Keratinocyte (primary cell): ENCODE measurements at regions not wholly inside any gene's neighbourhood (a gene's known extent, or its start where the extent isn't known, plus 50 kb on each side); places are given as distances from the start of the nearest gene placed in this dataset.

Source experiments
- DNase-seq: peaks from one replicate; pipeline ENCODE4 v3.0.0-alpha.2; 2011; ENCODE audit warnings: low read depth, missing footprints, low spot score
- FAIRE-seq: peaks from 2 replicates; lab custom pipeline; 2011; peaks lifted over from hg19 to GRCh38; lab: Jason Lieb, UNC
- H2AFZ ChIP-seq: 2 replicates; pipeline ENCODE4 v1.6.0; 2012; ENCODE audit warnings: low read length, control low read depth, inconsistent platforms; ENCODE audit not compliant: control insufficient read depth
- H3K27ac ChIP-seq: 2 replicates; pipeline ENCODE4 v1.5.1; 2011; ENCODE audit warnings: low read length; ENCODE audit not compliant: control insufficient read depth, insufficient read depth
- H3K27me3 ChIP-seq: 3 replicates; pipeline ENCODE4 v1.6.0; 2011; ENCODE audit warnings: low read length; ENCODE audit not compliant: control insufficient read depth, insufficient read depth; ENCODE audit errors: extremely low read depth
- H3K36me3 ChIP-seq, 2 experiments: 2 replicates in 1 of 2; 3 replicates in 1 of 2; pipeline ENCODE4 v1.5.1; 2011; ENCODE audit warnings: low read length in 2 of 2, mild to moderate bottlenecking in 1 of 2; ENCODE audit not compliant: control insufficient read depth in 2 of 2, insufficient read depth in 2 of 2; ENCODE audit errors: extremely low read depth in 1 of 2
- H3K4me1 ChIP-seq: 3 replicates; pipeline ENCODE4 v1.5.1; 2011; ENCODE audit warnings: low read length; ENCODE audit not compliant: control insufficient read depth, insufficient read depth; ENCODE audit errors: extremely low read depth
- H3K4me2 ChIP-seq: 3 replicates; pipeline ENCODE4 v1.6.0; 2011; ENCODE audit warnings: low read depth, low read length; ENCODE audit not compliant: control insufficient read depth, insufficient read depth; ENCODE audit errors: extremely low read depth
- H3K4me3 ChIP-seq, 3 experiments: fragments of 200-600 bp in 1 of 3; sonication (generic) in 1 of 3; 2 replicates in 2 of 3; 3 replicates in 1 of 3; pipeline ENCODE4 v1.5.1; 2011 to 2016; ENCODE audit warnings: low read length in 3 of 3, mild to moderate bottlenecking in 3 of 3, control low read depth in 2 of 3, inconsistent platforms in 1 of 3, low read depth in 1 of 3, mixed read lengths in 1 of 3, mixed run types in 1 of 3, moderate library complexity in 1 of 3; ENCODE audit not compliant: control insufficient read depth in 2 of 3, insufficient read depth in 2 of 3; ENCODE audit errors: extremely low read depth in 1 of 3
- H3K79me2 ChIP-seq: 2 replicates; pipeline ENCODE4 v1.6.0; 2012; ENCODE audit warnings: low read length; ENCODE audit not compliant: control insufficient read depth, insufficient read depth
- H3K9ac ChIP-seq: 3 replicates; pipeline ENCODE4 v1.6.0; 2011; ENCODE audit warnings: low read length; ENCODE audit not compliant: control insufficient read depth, insufficient read depth; ENCODE audit errors: extremely low read depth
- H3K9me1 ChIP-seq: 3 replicates; pipeline ENCODE4 v1.6.0; 2011; ENCODE audit warnings: low read length; ENCODE audit not compliant: control insufficient read depth, insufficient read depth; ENCODE audit errors: extremely low read depth
- H3K9me3 ChIP-seq: 2 replicates; pipeline ENCODE4 v1.5.1; 2012; ENCODE audit warnings: low read depth, low read length; ENCODE audit not compliant: control insufficient read depth
- H4K20me1 ChIP-seq: 3 replicates; pipeline ENCODE4 v1.6.0; 2011; ENCODE audit warnings: low read length; ENCODE audit not compliant: control insufficient read depth, insufficient read depth; ENCODE audit errors: extremely low read depth
- EZH2 ChIP-seq: IDR thresholded peaks from one replicate; pipeline ENCODE4 v1.6.1; 2012; ENCODE audit warnings: inconsistent platforms, mild to moderate bottlenecking, low read length, moderate library complexity
- dilution Hi-C: fragments of 300-500 bp; cut with MboI; formaldehyde crosslinking; loops from one replicate; pipeline ENCODE4 v1.7.0; 2020; ENCODE audit warnings: low sequenced_read_pairs; ENCODE audit not compliant: extremely low pct_ligation_motif_present
- TF ChIP-seq, protein P1 (sequence below), 3 experiments: IDR thresholded peaks in 1 of 3; conservative IDR thresholded peaks in 1 of 3; optimal IDR thresholded peaks in 1 of 3; 2 replicates in 2 of 3; 3 replicates in 1 of 3; pipeline versions ENCODE3 to v1.5.1; 2011; ENCODE audit warnings: low read length in 3 of 3, mild to moderate bottlenecking in 3 of 3, moderate library complexity in 2 of 3, control low read depth in 1 of 3, inconsistent platforms in 1 of 3; ENCODE audit not compliant: insufficient read depth in 2 of 3; ENCODE audit errors: extremely low read depth in 1 of 3

DNA sequence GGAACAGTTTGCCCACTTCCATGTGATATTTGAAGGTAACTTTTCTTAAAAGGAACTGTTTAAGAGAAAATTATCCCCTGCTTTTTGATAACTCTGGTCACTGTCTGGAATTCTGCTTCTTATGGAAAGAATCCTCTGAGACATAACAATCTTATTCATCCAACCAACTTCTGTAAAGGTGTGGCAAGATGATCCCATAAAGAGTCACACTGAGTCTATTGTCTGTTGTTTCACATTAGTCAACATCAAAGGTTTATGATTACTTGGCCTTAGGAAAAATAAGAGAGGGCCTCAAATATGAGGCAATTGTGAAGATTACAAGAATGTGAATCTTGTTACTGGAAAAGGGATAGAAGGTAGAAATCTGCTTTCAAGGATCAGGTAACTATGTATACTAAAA, 88.0 kb upstream of the MAGEB18 start:
- peaks cover 17% of the 10 kb centered on the region for H3K4me1 ChIP-seq
- H3K9me3 ChIP-seq, result no peaks in the 10 kb centered on the region
- DNase-seq (peak; percentile 42), FAIRE-seq (peak; percentile 34)
- peak overlapping the region; percentile 3 for H3K4me2 ChIP-seq
- H3K27me3 ChIP-seq, result no peaks in the 10 kb centered on the region
- dilution Hi-C loops, result no loop called here
- no peak overlapping the region for H3K9ac ChIP-seq
- H3K9me1 ChIP-seq, result no peaks in the 10 kb centered on the region
- no peak overlapping the region for H2AFZ ChIP-seq
- TF ChIP-seq, protein P1, sequence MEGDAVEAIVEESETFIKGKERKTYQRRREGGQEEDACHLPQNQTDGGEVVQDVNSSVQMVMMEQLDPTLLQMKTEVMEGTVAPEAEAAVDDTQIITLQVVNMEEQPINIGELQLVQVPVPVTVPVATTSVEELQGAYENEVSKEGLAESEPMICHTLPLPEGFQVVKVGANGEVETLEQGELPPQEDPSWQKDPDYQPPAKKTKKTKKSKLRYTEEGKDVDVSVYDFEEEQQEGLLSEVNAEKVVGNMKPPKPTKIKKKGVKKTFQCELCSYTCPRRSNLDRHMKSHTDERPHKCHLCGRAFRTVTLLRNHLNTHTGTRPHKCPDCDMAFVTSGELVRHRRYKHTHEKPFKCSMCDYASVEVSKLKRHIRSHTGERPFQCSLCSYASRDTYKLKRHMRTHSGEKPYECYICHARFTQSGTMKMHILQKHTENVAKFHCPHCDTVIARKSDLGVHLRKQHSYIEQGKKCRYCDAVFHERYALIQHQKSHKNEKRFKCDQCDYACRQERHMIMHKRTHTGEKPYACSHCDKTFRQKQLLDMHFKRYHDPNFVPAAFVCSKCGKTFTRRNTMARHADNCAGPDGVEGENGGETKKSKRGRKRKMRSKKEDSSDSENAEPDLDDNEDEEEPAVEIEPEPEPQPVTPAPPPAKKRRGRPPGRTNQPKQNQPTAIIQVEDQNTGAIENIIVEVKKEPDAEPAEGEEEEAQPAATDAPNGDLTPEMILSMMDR (optimal IDR thresholded peaks at IDR 0.05 in 1 of 3, IDR thresholded peaks at IDR 0.05 in 1 of 3, conservative IDR thresholded peaks at IDR 0.05 in 1 of 3; ENCODE audit: extremely low read depth in 1 of 3, insufficient read depth in 2 of 3, low read length in 3 of 3), result no peak
- TF ChIP-seq EZH2, result no peak
- H3K79me2 ChIP-seq, result no peaks in the 10 kb centered on the region
- no peaks in the 10 kb centered on the region for H4K20me1 ChIP-seq
- H3K4me3 ChIP-seq, result no peak overlapping the region
- no peaks in the 10 kb centered on the region for H3K36me3 ChIP-seq
- H3K27ac ChIP-seq, result peak overlapping the region; percentile 76

DNA sequence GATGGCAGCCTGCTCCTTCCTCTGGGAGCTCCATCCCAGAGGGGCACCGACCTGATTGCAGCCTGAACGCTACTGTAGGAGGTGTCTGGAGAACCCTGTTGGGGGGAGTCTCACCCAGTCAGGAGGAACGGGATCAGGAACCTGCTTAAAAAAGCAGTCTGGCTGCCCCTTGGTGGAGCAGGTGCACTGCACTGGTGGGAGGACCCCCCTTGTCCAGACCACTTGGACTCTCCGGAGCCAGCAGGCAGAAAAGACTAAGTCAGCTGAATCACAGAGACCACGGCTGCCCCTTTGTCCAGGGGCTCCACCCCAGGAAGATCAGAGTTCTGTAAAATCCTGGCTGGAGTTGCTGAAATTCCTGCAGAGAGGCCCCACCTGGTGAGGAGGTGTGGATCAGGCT, 67.3 kb upstream of the MAGEB18 start:
- no peaks in the 10 kb centered on the region for H3K79me2 ChIP-seq
- DNase-seq, result no peak
- H3K9ac ChIP-seq, result no peak overlapping the region
- no peak for FAIRE-seq
- H3K4me1 ChIP-seq, result no peaks in the 10 kb centered on the region
- H3K27ac ChIP-seq, result no peak overlapping the region
- H3K4me3 ChIP-seq, result no peak overlapping the region
- no peak overlapping the region for H2AFZ ChIP-seq
- dilution Hi-C loops, result no loop called here
- no peaks in the 10 kb centered on the region for H3K9me1 ChIP-seq
- no peaks in the 10 kb centered on the region for H3K27me3 ChIP-seq
- no peaks in the 10 kb centered on the region for H3K9me3 ChIP-seq
- no peaks in the 10 kb centered on the region for H4K20me1 ChIP-seq
- H3K36me3 ChIP-seq, result no peaks in the 10 kb centered on the region
- no peak overlapping the region for H3K4me2 ChIP-seq
- TF ChIP-seq, protein P1 (optimal IDR thresholded peaks at IDR 0.05 in 1 of 3, IDR thresholded peaks at IDR 0.05 in 1 of 3, conservative IDR thresholded peaks at IDR 0.05 in 1 of 3; ENCODE audit: extremely low read depth in 1 of 3, insufficient read depth in 2 of 3, low read length in 3 of 3), result no peak
- no peak for TF ChIP-seq EZH2
